IPS-NIHi7 (cell line): ENCODE measurements at regions not wholly inside any gene's neighbourhood (a gene's known extent, or its start where the extent isn't known, plus 50 kb on each side); places are given as distances from the start of the nearest gene placed in this dataset.

Experiments
- DNase-seq: peaks from one replicate; pipeline ENCODE4 v3.0.0; 2012; ENCODE audit warnings: mixed read lengths; ENCODE audit errors: extremely low spot score

DNA sequence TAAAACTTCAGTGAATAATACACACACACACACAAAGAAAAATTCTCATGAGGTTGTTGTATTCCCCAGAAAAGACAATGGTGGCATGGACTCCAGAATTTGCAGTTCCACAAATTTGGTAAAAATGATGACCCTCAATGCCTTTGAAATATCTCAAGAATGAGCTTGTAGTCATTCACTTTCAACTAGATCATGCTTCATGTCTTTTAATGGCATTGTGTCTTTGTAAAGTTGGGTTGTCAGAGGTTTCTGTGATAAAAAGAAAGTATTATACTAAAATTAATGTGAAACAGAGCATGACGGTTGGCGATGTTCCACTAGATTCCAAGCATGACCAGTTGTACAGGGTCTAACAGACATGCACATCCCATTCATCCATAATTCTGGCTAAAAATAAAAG, 685.0 kb upstream of the FRG1 start:
- DNase-seq, result no peak

DNA sequence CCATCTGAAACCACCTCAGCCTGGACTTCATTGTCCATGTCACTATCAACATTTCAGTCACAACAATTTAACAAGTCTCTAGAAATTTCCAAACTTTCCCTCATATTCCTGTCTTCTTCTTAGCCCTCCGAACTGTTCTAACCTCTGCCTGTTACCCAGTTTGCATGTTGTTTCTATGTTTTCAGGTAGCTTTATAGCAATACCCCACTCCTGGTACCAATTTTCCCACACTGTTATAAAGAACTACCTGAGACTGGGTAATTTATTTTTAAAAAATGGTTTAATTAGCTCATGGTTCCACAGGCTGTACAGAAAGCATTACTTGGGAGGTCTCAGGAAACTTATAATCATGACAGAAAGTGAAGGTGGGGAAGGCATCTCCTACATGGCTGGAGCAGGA, 679.2 kb upstream of the FRG1 start:
- no peak for DNase-seq

DNA sequence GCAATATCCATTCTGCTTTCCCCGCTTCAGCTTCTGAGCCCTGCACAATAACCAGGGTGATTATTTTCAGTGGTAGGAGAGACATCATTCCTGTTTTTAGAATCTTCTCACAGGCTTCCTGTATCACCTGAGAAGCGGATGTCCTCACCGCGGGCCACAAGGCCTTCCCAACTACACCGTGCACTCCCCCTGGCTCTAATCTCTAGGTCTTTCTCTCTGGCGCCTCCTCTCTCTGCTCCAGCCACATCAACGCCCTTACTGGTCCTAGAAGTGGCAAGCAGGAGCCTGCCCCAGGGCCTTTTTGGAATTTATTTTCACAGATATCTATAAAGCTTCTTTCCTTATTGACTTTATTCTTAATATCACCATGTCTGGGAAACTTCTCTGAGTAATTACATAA, 675.2 kb upstream of the FRG1 start:
- DNase-seq, result no peak

DNA sequence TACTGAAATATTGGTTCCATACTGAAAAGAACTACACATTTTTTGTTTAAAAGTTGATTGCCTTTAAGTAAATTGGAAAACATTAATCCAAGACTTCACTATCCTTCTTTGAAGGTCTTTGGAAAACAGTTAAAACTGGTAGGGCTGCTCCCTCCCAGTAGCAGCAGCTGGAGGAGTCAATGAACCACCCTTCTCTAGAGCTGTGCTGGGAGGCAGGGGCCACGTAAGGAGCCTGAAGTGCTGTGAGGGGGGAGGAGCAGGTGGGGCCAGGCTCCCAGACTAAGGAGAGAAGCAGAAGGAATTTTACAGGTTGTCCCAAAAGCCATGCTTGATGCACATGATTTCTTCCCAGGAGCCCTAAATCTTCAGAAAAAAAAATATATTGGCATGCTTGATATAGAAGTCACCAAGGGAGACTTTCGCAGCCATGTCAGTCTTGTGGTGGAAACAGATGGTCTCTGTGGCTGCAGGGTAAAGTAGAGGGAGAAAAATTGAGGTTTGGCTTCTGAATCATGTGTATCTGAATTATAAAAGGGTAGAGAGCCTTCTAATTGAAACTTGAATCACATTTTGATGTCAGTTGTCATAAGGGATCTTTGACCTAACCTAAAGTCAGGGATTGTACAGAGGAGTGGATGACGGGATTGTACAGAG, 673.2 kb upstream of the FRG1 start:
- DNase-seq, result no peak

DNA sequence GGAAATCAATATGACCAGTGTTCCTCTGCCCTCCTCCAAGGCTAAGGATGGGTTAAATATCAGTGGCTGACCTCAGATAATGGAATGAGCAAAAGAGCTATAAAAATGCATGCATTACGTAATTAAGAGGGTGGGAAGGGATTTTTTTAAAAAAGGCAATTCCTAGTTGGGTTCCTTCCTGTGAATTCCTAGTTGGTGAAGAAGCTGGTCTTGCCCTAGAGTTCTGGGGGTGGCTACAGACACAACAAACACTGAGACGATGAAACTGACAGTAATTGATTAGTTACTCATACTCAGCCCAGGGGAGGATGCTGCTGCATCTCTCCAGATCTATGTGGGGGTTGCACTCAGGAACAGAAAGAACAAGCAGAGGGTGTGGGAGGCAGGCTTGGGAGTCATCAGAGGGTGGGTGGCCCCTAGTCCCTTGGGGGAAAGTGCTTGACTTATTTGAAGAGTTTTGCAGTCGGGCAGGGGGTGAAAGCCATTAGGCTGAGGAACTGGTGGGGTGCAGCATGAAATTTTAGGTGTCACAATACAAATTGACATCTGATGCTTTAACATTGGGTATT, 662.0 kb upstream of the FRG1 start:
- no peak for DNase-seq

DNA sequence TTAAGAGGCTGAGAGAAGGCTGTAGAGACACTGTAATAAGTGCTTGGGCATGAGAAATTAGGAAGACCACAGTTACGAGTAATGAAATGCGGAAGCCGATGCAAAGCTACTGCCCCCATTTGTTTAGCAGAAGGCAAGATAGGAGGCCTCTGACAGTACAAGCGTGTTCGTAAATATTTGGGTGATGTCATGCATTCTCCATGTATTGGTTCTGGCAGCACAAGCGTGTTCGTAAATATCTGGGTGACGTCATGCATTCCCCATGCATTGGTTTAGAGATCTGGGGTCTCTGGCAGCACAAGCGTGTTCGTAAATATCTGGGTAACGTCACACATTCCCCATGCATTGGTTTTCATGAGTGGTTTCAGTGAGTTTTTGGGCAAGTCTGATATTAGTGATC, 661.5 kb upstream of the FRG1 start:
- DNase-seq, result no peak

DNA sequence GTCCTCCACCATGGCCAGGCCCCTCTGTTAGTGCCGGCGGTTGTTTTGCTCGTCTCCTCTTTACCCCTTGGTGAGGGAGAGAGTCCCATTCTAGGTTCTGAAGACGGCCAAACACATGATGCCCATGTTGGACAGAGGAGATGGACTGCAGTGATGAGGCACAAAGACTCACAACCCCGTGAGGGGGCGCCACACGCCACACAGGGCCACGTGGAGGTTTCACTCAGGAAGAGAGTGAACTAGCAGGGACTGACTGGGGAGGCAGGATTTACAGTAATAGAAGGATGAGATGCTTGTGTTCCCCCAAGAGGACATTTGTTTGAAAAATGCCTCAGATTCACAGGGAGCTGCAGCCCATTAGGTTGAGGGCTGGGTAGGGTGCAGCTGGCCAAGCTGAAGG, 655.3 kb upstream of the FRG1 start:
- peak; percentile 23 for DNase-seq

DNA sequence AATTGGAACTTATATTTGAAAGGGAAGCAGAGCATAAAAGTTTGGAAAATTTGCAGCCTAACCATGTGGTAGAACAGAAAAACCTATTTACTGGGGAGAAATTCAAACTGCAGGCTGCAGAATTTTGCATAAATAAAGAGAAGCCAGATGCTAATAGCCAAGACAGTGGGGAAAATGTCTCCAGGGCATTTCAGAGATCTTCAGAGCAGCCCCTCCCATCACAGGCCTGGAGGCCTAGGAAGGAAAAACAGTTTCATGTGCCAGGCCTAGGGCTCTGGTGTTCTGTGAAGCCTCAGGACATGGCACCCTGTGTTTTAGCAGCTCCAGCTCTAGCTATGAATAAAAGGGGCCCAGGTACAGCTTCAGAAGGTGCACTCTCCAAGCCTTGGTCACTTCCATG, 648.7 kb upstream of the FRG1 start:
- no peak for DNase-seq

DNA sequence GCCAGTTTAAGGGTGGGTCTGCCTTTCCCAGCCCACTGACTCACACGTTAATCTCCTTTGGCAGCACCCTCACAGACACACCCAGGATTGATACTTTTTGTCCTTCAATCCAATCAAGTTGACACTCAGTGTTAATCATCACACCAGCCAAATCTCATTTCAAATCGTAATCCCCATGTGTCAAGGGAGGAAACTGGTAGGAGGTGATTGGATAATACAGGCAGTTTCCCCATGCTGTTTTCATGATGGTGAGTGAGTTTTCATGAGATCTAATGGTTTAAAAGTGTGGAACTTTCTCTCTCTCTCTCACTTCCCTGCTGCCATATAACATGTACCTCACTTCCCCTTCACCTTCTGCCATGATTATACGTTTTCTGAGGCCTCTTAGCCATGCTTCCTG, 647.2 kb upstream of the FRG1 start:
- no peak for DNase-seq

DNA sequence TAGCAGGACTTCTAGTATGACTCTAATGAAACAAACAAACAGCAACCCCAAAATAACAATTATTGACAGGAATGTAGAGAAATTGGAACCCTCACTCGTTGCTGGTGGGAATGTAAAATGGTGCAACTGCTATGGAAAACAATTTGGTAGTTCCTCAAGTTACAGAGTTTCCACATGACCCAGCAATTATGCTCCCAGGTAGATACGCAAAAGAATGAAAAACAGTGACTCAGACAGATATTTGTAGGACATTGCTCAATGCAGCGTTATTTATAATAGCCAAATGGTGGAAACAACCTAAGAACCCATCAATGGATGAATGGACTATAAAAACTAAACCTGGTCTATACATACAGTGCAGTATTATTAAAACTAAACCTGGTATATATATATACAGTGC, 646.1 kb upstream of the FRG1 start:
- DNase-seq, result no peak

DNA sequence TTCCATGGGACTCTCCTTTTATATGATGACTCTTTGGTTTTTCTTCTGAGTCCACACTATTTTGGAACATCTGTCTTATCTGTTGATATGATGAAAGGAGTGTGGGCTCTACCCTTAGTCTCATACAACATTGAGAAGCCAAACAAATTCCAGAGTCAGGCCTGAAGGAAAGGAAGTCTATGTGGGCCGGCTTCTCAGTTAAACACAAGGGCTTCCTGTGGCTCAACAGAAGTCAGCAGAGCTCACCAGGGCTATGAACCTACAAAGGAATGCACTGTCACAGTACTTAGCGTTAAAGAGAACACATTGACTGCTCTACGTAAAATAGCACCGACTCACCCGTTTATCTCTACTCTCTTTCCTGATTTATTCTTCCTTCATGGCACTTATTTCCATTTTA, 641.0 kb upstream of the FRG1 start:
- peak; percentile 27 for DNase-seq

DNA sequence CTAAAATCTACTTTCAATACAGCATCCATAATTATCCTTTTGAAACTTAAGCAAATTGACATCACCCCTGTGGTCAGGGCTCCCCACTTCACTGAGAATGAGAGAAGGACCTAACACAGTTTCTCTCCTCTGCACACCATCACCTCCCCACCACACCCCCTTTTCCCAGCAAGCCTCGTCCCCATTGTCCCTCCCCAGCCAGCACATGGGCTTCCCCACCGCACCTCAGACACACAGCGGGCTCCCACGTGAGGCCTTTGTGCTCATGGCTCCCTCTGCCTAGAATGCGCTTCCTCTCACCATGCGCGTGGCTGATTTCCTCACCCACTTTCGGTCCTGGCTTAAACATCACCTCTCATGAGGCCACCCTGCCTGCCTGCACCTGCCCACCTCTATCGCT, 639.0 kb upstream of the FRG1 start:
- DNase-seq, result no peak

DNA sequence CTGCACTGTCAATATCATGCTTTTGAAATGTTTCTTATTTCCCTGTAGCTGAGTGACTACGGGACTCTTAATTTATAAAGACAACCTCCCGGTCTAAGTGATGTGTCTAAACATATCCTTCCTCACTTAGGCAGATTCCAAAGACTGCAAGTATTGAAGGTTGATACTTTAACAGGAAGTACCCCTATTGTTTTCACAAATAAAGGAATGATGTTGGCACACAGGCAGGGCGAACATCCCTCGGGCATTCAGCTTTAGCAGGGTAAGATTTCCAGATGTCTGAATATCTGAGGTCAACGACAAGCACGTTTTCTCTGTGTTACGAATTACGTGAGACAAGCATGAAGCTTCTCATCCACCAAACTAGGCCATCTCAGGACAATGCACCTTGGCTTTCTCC, 638.0 kb upstream of the FRG1 start:
- DNase-seq, result no peak

DNA sequence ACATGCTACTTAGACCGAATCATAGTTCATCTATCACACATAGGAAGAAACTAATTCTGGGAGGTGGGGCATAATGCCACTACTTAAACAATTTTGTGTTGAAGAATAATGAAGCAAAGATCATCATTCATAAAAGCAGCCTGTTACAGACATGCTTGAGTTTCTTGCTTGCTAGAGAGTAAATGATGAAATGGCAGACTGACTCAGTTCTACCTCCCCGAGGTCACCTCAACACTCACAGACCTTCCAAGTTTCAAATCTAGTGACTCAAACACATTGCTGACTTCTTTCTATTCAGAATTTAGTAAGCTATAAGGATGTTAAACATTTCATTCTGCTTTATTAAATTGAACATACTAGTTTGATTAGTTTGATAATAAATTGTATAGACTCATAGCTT, 636.5 kb upstream of the FRG1 start:
- DNase-seq, result no peak

DNA sequence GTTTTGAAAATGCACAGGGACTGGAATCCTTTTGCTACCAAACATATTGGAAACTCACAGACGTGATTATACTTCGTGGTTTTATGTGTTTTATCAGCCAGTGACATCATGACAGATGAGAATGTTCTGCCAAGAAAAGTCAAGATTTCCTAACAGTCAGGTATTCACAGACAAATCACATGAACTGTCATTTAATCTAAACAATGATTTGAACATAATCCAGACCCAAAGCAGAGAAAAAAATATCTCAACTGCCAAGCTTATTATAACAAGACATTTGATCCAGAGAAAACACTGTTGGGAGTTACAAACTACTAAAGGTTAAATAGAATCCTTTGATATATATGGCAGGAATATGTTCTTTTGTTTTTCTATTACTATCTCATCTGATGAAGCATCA, 635.9 kb upstream of the FRG1 start:
- DNase-seq, result no peak

DNA sequence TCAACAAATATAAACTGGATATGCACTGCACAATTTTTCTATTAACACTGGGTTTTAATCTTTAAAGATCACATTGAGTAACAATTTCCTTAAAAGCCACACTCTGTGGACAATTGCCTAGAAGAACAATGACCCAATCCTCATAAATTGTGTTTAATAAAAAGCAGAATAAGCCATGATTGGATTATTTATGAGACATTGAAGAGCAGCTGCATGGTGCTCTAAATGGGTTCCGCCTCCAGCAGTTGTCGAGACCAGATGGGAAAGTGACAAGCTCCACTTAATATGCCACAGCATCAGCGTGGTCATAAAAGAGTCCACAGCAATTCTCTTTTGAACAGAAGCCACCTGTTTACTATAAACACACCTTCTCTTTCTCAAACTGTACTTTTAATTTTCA, 635.2 kb upstream of the FRG1 start:
- DNase-seq, result no peak

DNA sequence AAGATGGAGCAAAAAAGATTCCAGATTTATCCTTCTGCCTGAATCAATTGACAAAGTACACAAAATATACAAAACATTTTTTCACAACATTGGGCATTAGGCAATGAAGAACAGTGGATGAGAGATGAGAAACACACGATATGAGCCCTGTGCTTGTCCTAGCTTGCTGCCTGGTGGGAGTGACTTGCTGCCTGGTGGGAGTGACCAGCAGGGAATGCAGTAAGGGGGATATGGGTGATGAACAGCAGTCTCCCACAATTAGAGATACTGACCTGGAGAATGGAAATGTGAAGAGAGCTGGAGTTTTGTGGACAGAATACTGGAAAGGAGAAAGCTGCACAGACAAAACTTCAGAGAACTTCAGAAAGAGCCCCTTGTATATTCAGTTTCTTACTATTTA, 629.4 kb upstream of the FRG1 start:
- no peak for DNase-seq

DNA sequence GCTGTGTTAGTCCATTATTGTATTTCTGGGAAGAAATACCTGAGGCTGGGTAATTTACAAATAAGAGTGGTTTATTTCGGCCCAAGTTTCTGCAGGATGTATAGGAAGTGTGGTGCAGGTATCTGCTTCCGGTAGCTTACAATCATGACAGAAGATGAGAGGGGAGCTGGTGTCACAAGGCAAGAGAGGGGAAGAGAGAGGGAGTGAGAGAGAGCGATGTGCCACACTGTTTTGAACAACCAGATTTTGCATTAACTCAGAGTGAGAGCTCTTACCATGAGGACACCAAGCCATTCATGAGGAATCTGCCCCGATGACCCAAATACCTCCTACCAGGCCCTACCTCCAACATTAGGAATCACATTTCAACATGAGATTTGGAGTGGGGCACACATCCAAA, 627.6 kb upstream of the FRG1 start:
- no peak for DNase-seq

DNA sequence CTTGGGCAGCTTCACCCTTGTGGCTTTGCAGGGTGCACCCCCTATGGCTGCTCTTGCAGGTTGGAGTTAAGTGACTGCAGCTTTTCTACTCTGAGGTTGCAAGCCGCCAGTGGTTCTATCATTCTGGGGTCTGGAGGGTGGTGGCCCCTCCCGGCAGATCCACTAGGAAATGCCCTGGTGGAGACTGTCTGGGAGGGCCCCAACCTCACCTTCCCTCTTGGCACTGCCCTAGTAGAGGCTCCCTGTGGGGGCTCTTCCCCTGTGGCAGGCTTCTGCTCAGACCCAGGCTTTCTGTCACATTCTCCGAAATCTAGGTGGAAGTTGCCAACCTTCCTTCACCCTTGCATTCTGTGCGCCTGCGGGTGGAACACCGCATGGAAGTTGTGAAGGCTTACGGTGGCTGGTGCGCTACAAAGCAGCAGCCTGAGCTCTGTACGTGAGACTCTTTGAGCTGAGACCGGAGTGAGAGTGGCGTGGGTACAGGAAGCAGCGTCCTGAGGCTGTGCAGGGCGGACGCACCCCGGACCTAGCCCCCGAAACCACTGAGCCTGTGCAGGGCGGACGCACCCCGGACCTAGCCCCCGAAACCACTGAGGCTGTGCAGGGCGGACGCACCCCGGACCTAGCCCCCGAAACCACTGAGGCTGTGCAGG, 626.7 kb upstream of the FRG1 start:
- DNase-seq, result no peak

DNA sequence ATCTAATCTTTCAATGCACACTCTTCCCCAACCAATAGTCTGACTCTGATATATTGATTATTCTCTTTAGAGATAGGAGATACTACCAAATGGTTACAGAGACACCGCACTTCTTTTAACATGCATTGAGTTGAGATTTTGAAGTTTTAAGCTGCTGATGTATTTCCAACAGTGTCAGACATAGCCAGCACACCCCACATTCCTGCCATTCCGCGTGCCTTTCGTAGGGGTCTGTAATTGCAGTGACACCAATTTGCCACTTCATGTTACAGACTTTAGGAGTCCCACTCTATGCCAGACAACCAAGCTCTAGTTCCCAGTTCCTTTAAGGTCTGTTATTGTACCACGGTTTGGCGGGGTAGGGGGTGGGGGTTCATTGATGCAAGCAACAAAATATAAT, 618.2 kb upstream of the FRG1 start:
- DNase-seq, result no peak

DNA sequence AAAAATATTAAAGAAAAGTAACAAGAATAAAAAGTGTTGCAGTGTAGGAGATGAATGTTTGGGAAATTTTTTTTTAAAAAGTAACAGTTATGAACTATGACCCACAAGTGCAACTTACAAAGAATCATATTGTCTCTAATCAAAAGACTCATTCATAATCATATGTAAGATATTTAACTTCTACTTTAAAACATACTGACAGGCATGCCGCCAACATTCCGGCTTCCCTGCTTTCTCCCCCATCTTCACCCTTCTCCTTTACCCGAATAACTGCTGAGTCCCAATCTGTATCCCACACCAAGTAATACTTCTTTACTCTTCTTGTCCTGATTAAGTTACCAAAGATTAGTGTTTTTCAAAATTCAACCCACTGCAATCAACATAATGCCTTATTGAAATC, 598.8 kb upstream of the FRG1 start:
- no peak for DNase-seq

DNA sequence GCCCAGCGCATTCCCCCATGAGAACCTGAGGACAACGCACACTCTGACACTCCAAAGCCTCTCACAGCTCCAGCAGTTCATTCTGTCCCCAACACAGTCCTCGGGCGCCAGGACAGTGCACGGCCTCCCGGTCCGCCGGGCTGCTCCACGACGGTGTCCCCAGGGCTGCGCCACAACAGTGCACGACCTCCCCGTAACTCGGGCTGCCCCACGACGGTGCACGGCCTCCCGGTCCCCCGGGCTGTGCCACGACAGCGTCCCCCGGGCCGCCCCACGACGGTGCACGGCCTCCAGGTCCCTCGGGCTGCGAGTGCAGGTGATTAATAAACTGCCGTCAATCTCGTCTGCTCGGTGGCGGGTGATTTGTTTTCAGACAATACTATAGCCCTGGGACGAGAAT, 585.1 kb upstream of the FRG1 start:
- no peak for DNase-seq

DNA sequence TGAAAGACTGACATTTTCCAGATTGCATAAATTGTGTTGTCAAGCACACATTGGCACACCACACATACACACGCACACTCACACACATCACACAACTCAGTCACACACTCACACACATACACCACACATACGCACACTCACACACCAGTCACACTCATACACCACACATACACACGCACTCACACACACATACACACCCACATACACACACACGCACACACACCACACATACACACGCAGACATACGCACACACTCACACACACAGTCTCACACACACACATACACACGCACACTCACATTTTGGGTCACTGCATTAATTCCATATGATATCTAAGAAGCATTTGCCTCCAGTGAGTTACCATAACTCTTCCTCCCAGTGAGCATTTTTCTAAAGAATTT, 578.3 kb upstream of the FRG1 start:
- DNase-seq, result no peak

DNA sequence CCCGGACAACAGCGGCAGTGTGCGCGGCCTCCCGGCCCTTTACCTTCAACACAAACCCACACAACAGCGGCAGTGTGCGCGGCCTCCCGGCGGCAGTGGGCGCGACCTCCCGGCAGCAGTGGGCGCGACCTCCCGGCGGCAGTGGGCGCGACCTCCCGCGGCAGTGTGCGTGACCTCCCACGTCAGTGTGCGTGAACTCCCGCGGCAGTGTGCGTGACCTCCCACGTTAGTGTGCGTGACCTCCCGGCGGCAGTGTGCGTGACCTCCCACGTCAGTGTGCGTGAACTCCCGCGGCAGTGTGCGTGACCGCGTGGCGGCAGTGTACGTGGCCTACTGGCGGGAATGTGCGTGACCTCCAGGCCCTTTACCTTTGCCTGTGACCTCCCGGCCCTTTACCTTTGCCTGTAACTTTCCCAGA, 576.6 kb upstream of the FRG1 start:
- DNase-seq, result no peak
